Immature natural killer cell (primary cell): ENCODE measurements at regions not wholly inside any gene's neighbourhood (a gene's known extent, or its start where the extent isn't known, plus 50 kb on each side); places are given as distances from the start of the nearest gene placed in this dataset.

Source experiments
- DNase-seq, 3 donors: peaks; one replicate each; pipeline ENCODE4 v3.0.0; 2022; ENCODE audit warnings: mixed read lengths in 1 of 3
- H3K27ac Mint-ChIP-seq, 6 donors: one replicate each; pipeline ENCODE4 v1.8.0; 2020; ENCODE audit warnings: mixed read lengths in 6 of 6, mild to moderate bottlenecking in 5 of 6, inconsistent platforms in 4 of 6, moderate library complexity in 3 of 6
- H3K27me3 Mint-ChIP-seq, 3 donors: one replicate each; pipeline ENCODE4 v1.8.0; 2020 to 2021; ENCODE audit warnings: low read depth in 3 of 3, mild to moderate bottlenecking in 3 of 3, mixed read lengths in 3 of 3, moderate library complexity in 3 of 3, inconsistent platforms in 1 of 3
- H3K36me3 Mint-ChIP-seq, 3 donors: one replicate each; pipeline ENCODE4 v1.8.0; 2020; ENCODE audit warnings: mixed read lengths in 3 of 3, inconsistent platforms in 2 of 3, mild to moderate bottlenecking in 2 of 3
- H3K4me1 Mint-ChIP-seq, 2 donors: one replicate each; pipeline ENCODE4 v1.8.0; 2020; ENCODE audit warnings: inconsistent platforms in 2 of 2, mild to moderate bottlenecking in 2 of 2, mixed read lengths in 2 of 2, moderate library complexity in 1 of 2
- H3K4me3 Mint-ChIP-seq, 5 donors: one replicate each; pipeline ENCODE4 v1.8.0; 2020; ENCODE audit warnings: mild to moderate bottlenecking in 5 of 5, mixed read lengths in 5 of 5, inconsistent platforms in 3 of 5, moderate library complexity in 3 of 5
- H3K9me3 Mint-ChIP-seq, 6 donors: one replicate each; pipeline ENCODE4 v1.8.0; 2020; ENCODE audit warnings: mild to moderate bottlenecking in 6 of 6, mixed read lengths in 6 of 6, inconsistent platforms in 4 of 6, moderate library complexity in 3 of 6

DNA sequence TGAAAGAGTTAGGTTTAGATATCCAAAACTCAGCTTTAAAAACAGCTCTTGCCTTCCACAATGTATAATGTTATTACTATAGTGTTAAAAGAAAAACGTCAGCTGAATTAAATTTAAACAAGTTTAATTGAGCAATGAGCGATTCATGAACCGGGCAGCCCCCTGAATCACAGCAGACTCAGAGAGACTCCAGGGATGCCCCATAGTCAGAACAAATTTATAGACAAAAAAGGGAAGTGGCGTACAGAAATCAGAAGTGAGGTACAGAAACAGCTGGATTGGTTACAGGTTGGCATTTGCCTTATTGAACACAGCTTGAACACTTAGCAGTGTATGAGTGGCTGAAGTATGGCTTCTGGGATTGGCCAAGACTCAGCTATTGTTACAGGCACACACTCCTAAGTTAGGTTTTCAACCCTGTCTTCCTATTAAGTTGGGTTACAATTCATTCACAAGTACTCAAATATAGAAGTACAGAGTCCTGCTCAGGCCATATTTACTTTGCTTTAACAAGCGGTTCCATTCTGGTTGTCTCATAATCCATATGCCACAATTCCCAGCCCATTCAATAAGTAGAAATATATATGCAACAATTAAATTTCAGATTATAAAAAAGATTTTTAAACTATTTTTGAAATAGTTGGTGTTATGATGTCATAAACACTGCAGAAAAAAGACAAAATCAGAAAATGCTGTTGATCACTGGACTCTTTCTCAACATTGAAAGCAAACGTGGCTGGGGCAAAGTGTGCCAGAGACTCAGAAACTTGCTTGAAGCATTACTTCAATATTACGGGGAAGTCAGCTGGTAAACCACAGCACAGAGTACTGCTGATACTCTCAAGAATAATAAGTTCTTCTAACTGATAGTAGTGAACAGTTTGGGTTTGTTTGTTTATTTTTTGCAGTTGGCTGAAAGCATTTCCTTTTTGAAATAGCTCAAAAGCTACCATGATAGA is 459.7 kb downstream of the RAB28 start:
- Mint-ChIP-seq H3K27me3 (peaks cover 0 to 3% (median 0%) of the 10 kb centered on the region in 3 donors), H3K4me1 (no peaks in the 10 kb centered on the region), H3K27ac (no peak overlapping the region), H3K9me3 (peaks cover 4 to 50% (median 17%) of the 10 kb centered on the region in 6 donors), H3K36me3 (no peaks in the 10 kb centered on the region), H3K4me3 (no peak overlapping the region)
- no peak for DNase-seq

DNA sequence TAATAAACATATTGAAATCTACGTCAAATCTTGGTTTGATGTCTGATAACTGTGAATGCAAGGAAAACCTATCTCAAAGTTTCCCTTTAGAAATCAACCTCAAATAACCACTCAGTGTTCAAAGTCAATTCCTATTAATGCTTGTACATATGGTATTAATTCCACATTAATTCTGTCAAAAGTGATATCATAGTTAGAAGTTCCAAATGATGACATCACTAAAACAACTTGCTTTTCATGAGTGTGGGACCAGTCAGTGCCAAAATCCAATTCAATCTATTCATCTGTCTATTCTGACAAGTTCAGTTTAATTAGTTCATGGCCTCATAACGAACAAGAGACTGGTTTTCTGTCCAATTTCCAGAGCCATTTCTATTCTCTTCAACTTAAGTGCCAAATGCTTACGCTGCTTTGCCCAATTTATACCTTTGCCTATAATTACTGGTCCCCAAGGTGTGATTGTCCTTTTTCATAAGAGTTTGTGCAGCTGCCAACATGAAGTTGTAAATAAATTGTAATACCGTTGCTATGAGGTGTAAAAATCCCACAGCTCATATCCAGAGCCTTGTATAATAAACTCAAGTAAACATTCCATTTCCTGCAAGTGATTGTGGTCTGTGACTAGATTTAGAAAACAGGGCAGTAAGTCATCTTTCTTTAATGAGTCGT is 476.2 kb downstream of the RAB28 start:
- Mint-ChIP-seq H3K36me3 (peaks cover 0 to 4% (median 0%) of the 10 kb centered on the region in 3 donors), H3K27me3 (no peaks in the 10 kb centered on the region), H3K27ac (no peak overlapping the region), H3K4me3 (no peak overlapping the region), H3K4me1 (no peaks in the 10 kb centered on the region), H3K9me3 (peaks cover 14 to 39% (median 21%) of the 10 kb centered on the region in 6 donors)
- no peak for DNase-seq

DNA sequence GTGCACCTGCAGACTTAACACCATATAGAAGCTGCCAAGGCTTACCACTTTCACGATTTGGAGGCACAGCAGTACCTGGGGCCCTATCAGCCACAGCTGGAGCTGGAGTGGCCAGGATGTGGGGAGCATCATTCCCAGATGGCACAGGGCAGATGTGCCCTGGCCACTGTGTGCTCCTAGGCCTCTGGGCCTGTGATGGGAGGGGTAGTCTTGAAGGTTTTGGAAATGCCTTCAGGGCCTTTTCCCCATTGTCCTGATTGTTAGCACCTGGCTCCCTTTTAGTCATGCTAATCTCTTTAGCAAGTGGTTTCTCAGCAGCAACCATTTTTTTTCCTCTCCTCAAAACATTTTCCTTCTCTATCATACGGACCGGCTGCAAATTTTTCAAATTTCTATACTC is 490.2 kb downstream of the RAB28 start:
- H3K4me1 Mint-ChIP-seq = no peaks in the 10 kb centered on the region
- H3K27me3 Mint-ChIP-seq = peaks cover 0 to 2% (median 0%) of the 10 kb centered on the region in 3 donors
- peaks cover 18 to 71% (median 26%) of the 10 kb centered on the region in 6 donors for H3K9me3 Mint-ChIP-seq
- peaks cover 0 to 4% (median 1%) of the 10 kb centered on the region in 3 donors for H3K36me3 Mint-ChIP-seq
- no peak overlapping the region for H3K4me3 Mint-ChIP-seq
- H3K27ac Mint-ChIP-seq = no peak overlapping the region
- no peak for DNase-seq

DNA sequence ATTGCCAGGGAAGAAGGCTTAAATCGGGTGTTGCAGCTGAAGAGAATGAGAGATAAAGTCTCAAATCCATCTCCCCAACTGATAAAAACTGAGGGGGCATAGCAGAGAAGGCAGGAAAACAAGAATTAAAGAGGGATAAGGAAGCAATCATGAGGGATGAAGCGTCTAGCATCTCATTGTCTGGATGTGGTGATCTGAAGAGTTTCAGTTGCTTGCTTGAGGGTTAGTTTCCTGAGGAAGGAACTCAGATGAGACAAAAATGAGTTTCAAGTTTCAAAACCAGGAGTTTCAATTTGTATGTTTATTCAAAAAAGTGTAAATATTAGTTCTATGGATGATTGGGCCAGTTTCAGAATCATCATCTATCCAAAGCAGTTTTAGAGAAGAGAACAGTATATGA is 496.9 kb downstream of the RAB28 start:
- peaks cover 14 to 61% (median 22%) of the 10 kb centered on the region in 6 donors for H3K9me3 Mint-ChIP-seq
- no peak for DNase-seq
- H3K4me1 Mint-ChIP-seq = no peaks in the 10 kb centered on the region
- H3K36me3 Mint-ChIP-seq = no peaks in the 10 kb centered on the region
- H3K4me3 Mint-ChIP-seq = no peak overlapping the region
- no peak overlapping the region for H3K27ac Mint-ChIP-seq
- H3K27me3 Mint-ChIP-seq = peaks cover 0 to 4% (median 2%) of the 10 kb centered on the region in 3 donors

DNA sequence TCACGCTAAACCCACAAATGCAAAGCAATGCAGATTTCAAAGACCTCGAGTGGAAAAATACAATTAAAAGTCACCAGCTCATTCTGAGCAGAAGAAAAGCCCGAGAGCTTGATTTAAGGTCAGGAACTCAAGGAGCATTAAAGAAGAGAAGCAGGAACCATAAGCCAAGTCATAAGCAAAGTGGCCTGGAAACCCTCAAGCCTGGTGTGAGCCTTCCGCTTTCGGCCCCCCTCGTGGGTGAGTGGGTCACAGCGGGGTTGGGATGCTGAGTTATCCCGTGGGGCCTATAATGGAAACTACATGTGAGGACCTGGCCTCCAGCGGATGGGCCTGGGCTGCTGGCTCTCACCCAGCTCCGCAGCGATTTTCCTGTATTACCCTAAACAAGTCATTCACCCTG is 504.3 kb downstream of the RAB28 start:
- Mint-ChIP-seq H3K27me3 (peaks cover 0 to 1% (median 1%) of the 10 kb centered on the region in 3 donors), H3K4me3 (no peak overlapping the region), H3K27ac (no peak overlapping the region), H3K9me3 (peaks cover 4 to 75% (median 21%) of the 10 kb centered on the region in 6 donors), H3K4me1 (no peaks in the 10 kb centered on the region), H3K36me3 (no peaks in the 10 kb centered on the region)
- no peak for DNase-seq

DNA sequence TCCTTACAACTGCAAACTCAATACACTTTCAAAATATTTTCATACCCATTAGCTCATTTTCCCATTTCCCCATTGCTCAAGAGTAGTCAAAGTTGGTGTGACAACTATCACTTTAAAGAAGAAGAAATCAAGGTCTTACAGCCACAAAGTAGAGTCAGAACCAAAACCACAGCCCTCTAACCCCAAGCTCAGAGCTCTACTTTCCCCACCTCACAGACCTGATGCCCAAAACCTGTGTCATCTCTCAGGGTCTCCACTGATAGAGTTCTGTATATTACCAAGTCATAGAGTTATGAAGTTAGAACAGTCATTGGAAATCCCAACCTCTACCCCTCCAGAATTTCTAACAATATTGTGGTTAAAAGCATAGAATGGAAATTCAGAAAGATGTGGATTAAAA is 505.8 kb downstream of the RAB28 start:
- H3K27me3 Mint-ChIP-seq = peaks cover 0 to 1% (median 0%) of the 10 kb centered on the region in 3 donors
- no peak overlapping the region for H3K4me3 Mint-ChIP-seq
- H3K36me3 Mint-ChIP-seq = no peaks in the 10 kb centered on the region
- peaks cover 6 to 69% (median 21%) of the 10 kb centered on the region in 6 donors for H3K9me3 Mint-ChIP-seq
- DNase-seq = no peak
- no peak overlapping the region for H3K27ac Mint-ChIP-seq
- H3K4me1 Mint-ChIP-seq = no peaks in the 10 kb centered on the region

DNA sequence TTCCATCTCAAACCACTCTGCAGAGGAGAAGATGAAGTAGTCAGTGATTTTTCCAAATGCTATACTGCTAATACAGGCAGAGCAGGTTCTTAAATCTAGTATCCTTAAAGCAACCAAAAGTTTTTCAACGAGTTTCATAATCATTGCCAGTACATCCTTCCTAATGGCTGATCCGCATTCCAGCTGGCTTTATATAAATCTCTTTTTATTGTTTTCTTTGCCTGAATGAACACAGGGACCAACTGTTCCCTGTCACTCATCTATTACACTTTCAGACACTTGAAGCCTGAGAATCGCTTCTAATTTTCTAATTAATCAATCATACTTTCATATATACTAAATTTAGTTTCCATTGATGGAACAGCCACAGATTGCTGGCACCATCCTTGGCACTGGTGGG is 508.6 kb downstream of the RAB28 start:
- no peaks in the 10 kb centered on the region for H3K4me1 Mint-ChIP-seq
- H3K27me3 Mint-ChIP-seq = no peaks in the 10 kb centered on the region
- DNase-seq = no peak
- H3K9me3 Mint-ChIP-seq = peaks cover 9 to 56% (median 15%) of the 10 kb centered on the region in 6 donors
- no peaks in the 10 kb centered on the region for H3K36me3 Mint-ChIP-seq
- H3K27ac Mint-ChIP-seq = no peak overlapping the region
- H3K4me3 Mint-ChIP-seq = no peak overlapping the region

DNA sequence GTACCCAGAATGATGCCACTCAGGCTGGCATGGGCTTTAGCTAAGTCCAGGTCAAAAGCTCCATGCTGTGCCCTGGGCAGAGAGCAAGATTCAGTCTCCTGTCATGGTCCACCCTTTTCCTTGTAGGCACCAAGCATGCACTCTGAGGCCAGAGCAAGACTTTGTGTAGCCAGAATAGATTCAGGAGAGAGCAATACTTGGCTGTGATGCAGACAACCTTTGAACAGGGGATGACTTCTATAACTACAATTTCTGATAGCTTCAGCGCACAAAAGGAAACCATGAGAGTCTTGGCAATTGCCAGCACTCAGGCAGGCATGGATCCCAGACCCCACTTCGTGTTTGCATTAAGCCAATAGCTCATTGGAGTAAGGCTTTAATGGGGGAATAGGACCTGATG is 510.6 kb downstream of the RAB28 start:
- H3K9me3 Mint-ChIP-seq = peaks cover 9 to 59% (median 17%) of the 10 kb centered on the region in 6 donors
- no peaks in the 10 kb centered on the region for H3K27me3 Mint-ChIP-seq
- H3K4me1 Mint-ChIP-seq = no peaks in the 10 kb centered on the region
- H3K4me3 Mint-ChIP-seq = no peak overlapping the region
- H3K27ac Mint-ChIP-seq = no peak overlapping the region
- H3K36me3 Mint-ChIP-seq = no peaks in the 10 kb centered on the region
- DNase-seq = no peak

DNA sequence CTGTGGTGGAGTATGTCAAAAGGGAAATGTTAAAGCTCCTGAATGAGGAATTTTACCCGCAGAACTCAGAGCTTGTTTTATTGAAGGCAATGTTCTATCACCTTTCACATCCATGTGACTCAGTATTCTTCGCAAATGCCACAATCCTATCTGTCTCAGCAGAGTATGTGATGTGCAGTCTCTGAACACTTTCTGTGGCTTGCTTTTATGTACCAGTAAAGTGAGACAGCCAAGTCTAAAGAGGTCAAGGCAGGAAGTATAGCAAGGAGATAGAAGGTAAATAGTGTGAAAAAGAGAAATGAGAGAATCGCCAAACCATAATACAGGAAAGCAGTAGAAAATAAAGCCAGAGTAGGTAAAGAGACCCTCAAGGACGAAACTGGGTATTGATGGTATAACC is 515.8 kb downstream of the RAB28 start:
- Mint-ChIP-seq H3K27ac (no peak overlapping the region), H3K4me3 (no peak overlapping the region), H3K4me1 (no peaks in the 10 kb centered on the region)

DNA sequence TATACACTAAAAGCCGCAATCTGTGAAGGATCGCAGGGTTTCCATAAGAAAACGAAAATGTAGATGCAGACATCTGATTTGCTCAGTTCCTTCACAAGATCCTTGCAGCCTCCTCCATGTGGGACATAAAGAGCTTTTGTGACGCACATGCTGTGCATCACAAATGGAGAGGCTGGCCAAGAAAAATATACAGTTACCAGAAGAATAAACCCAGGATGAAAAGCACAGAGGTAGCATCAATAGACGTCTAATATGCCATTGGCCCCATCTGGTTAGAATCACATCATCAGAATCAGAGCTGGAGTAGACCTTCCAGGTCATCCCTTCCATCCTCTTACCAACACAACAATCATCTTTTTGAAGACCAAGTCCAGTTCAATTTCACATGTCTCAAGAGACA is 517.4 kb downstream of the RAB28 start:
- peaks cover 7 to 49% (median 19%) of the 10 kb centered on the region in 6 donors for H3K9me3 Mint-ChIP-seq
- H3K4me3 Mint-ChIP-seq = no peak overlapping the region
- H3K36me3 Mint-ChIP-seq = no peaks in the 10 kb centered on the region
- no peak for DNase-seq
- no peak overlapping the region for H3K27ac Mint-ChIP-seq
- H3K4me1 Mint-ChIP-seq = no peaks in the 10 kb centered on the region
- no peaks in the 10 kb centered on the region for H3K27me3 Mint-ChIP-seq

More for the DNA sequence above, 515.8 kb downstream of the RAB28 start:
- H3K27me3 Mint-ChIP-seq = no peaks in the 10 kb centered on the region
- peaks cover 6 to 41% (median 18%) of the 10 kb centered on the region in 6 donors for H3K9me3 Mint-ChIP-seq
- no peak for DNase-seq
- H3K36me3 Mint-ChIP-seq = no peaks in the 10 kb centered on the region

DNA sequence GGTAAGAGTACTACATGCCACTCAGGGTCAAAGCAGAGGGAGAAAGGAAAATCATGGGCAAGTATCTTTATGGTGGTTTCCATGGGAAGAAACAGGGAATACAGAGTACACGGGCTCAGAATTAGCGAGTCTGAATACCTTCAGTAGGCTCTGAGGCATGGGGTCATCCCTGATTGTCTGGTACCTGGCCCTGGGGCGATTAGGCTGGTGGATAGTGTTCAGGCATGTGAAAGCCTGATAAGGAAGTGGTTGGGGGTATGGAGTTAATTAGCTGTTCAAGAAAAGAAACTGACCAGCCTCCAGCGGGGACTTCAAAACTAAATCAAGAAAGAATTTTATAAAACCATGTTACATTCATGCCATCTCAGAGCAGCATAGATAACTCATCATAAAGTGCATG is 518.8 kb downstream of the RAB28 start:
- Mint-ChIP-seq H3K27me3 (no peaks in the 10 kb centered on the region), H3K4me1 (no peaks in the 10 kb centered on the region), H3K36me3 (no peaks in the 10 kb centered on the region), H3K4me3 (no peak overlapping the region), H3K27ac (no peak overlapping the region), H3K9me3 (peaks cover 9 to 41% (median 16%) of the 10 kb centered on the region in 6 donors)
- DNase-seq = no peak

DNA sequence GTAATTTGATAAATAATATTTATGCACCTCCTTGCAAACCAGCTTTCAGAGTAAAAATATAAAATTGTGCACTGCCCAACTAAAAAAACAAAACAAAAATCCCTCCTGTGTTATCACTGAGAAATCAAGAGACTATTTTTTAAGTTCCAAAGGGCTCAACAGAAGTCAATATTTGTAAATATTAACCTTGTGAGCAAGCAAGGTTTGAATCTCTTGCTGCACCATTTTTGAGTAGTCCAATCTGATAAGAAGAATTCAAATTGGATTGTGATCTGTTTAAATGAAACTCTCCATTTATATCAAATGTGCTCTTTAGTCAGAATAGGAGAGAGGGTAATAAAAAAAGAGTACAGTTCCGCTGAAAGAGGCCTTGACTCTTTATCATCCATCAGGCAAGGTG is 520.2 kb downstream of the RAB28 start:
- DNase-seq = no peak
- no peaks in the 10 kb centered on the region for H3K27me3 Mint-ChIP-seq
- H3K36me3 Mint-ChIP-seq = no peaks in the 10 kb centered on the region
- peaks cover 9 to 42% (median 14%) of the 10 kb centered on the region in 6 donors for H3K9me3 Mint-ChIP-seq
- no peak overlapping the region for H3K4me3 Mint-ChIP-seq
- no peaks in the 10 kb centered on the region for H3K4me1 Mint-ChIP-seq
- H3K27ac Mint-ChIP-seq = no peak overlapping the region

DNA sequence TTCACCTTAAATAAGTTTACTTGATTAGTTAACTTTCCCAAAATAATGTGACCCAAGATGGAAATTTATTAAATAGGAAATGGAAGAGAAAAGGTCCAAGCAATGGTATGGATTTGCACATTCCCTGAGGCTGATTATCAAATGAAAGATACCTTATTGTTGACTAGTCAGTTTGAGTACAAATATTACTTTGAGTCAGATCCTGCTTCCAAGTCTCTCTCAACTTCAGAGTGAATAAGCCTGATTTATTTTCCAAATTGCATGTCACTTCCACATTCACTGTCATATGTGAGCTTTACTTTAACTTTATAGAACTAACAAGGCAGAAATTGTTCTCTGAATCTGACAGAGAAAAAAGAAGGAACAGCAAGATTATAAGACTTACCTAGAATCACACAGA is 520.8 kb downstream of the RAB28 start:
- H3K36me3 Mint-ChIP-seq = no peaks in the 10 kb centered on the region
- H3K4me3 Mint-ChIP-seq = no peak overlapping the region
- peaks cover 9 to 42% (median 13%) of the 10 kb centered on the region in 6 donors for H3K9me3 Mint-ChIP-seq
- DNase-seq = no peak
- no peaks in the 10 kb centered on the region for H3K27me3 Mint-ChIP-seq
- H3K27ac Mint-ChIP-seq = no peak overlapping the region
- H3K4me1 Mint-ChIP-seq = no peaks in the 10 kb centered on the region

DNA sequence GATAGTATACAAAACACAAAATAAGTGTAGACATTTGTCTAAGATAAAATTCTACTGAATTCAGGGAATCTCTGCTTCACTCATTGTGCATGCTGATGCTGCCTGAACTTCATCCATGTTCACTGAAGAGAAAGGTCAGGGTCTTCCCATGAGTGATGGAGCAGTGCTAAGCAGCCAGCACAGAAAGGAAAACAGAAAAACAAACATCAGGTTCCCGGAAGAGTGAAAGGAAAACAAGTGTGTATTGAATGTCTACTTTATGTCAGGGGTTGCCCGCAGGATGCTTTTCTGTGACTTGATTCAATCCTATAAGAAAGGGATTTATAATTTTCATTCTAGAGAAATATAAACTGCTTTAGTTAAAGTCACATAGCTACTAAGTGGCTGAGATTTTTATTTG is 522.4 kb downstream of the RAB28 start:
- Mint-ChIP-seq H3K36me3 (no peaks in the 10 kb centered on the region), H3K4me1 (no peaks in the 10 kb centered on the region), H3K4me3 (no peak overlapping the region), H3K27me3 (no peaks in the 10 kb centered on the region), H3K9me3 (peaks cover 6 to 44% (median 14%) of the 10 kb centered on the region in 6 donors), H3K27ac (no peak overlapping the region)
- no peak for DNase-seq
